Loucy (cell line): ENCODE measurements at regions not wholly inside any gene's neighbourhood (a gene's known extent, or its start where the extent isn't known, plus 50 kb on each side); places are given as distances from the start of the nearest gene placed in this dataset.

Experiments used
- H2AFZ ChIP-seq: fragments of 200-600 bp; sonication (generic); 2 replicates; pipeline ENCODE4 v1.6.0; 2016; ENCODE audit warnings: antibody characterized with exemption, mild to moderate bottlenecking, low read length, moderate library complexity
- H3F3A ChIP-seq: fragments of 200-600 bp; 2 replicates; pipeline ENCODE4 v1.6.0; 2016; ENCODE audit warnings: antibody characterized with exemption, low read depth, mild to moderate bottlenecking
- H3K27me3 ChIP-seq: fragments of 200-600 bp; sonication (generic); 2 replicates; pipeline ENCODE4 v1.6.1; 2014; ENCODE audit warnings: low read length, mild to moderate bottlenecking; ENCODE audit not compliant: insufficient read depth, poor library complexity, severe bottlenecking
- H3K36me3 ChIP-seq: fragments of 200-600 bp; sonication (generic); 2 replicates; pipeline ENCODE4 v1.6.1; 2016; ENCODE audit warnings: low read length; ENCODE audit not compliant: insufficient read depth
- H3K4me1 ChIP-seq: fragments of 200-600 bp; sonication (generic); 2 replicates; pipeline ENCODE4 v1.5.1; 2014; ENCODE audit warnings: low read length, mild to moderate bottlenecking; ENCODE audit not compliant: insufficient read depth, poor library complexity, severe bottlenecking
- H3K4me2 ChIP-seq: fragments of 200-600 bp; sonication (generic); 2 replicates; pipeline ENCODE4 v1.6.0; 2014; ENCODE audit warnings: antibody characterized with exemption, low read length, low read depth, mild to moderate bottlenecking; ENCODE audit not compliant: poor library complexity, severe bottlenecking
- H3K4me3 ChIP-seq: fragments of 200-600 bp; sonication (generic); 2 replicates; pipeline ENCODE4 v1.5.1; 2014; ENCODE audit warnings: low read length, mild to moderate bottlenecking, mixed read lengths; ENCODE audit not compliant: poor library complexity, severe bottlenecking
- H3K79me2 ChIP-seq: fragments of 200-600 bp; sonication (generic); 2 replicates; pipeline ENCODE4 v1.6.1; 2014; ENCODE audit warnings: low read length; ENCODE audit not compliant: insufficient read depth
- H3K9ac ChIP-seq: fragments of 200-600 bp; sonication (generic); 2 replicates; pipeline ENCODE4 v1.6.0; 2014; ENCODE audit warnings: mild to moderate bottlenecking, low read depth, low read length, moderate library complexity; ENCODE audit not compliant: poor library complexity, severe bottlenecking
- H3K9me2 ChIP-seq: fragments of 200-600 bp; sonication (generic); replicated peaks from 2 replicates; pipeline ENCODE4 v1.6.1; 2016; ENCODE audit warnings: low read depth, low read length, mixed read lengths
- H3K9me3 ChIP-seq: fragments of 200-600 bp; sonication (generic); 2 replicates; pipeline ENCODE4 v1.6.1; 2014; ENCODE audit warnings: mild to moderate bottlenecking, antibody characterized with exemption, low read length, low read depth; ENCODE audit not compliant: insufficient read depth
- H4K20me1 ChIP-seq: fragments of 200-600 bp; sonication (generic); 2 replicates; pipeline ENCODE4 v1.6.0; 2014; ENCODE audit warnings: antibody characterized with exemption, low read length, mild to moderate bottlenecking; ENCODE audit not compliant: insufficient read depth, poor library complexity, severe bottlenecking
- EZH2phosphoT487 ChIP-seq: fragments of 200-600 bp; IDR thresholded peaks from 2 replicates; pipeline ENCODE4 v1.6.1; 2018; ENCODE audit warnings: antibody characterized with exemption, mild to moderate bottlenecking, moderate library complexity, borderline replicate concordance
- TF ChIP-seq, protein P1 (sequence below): fragments of 200-600 bp; sonication (generic); conservative IDR thresholded peaks from 2 replicates; pipeline ENCODE4 v1.5.1; 2014; ENCODE audit warnings: mild to moderate bottlenecking, antibody characterized with exemption, low read length

- H3K4me2 ChIP-seq, result no peak overlapping the region
- H3K27me3 ChIP-seq, result no peaks in the 10 kb centered on the region
- no peaks in the 10 kb centered on the region for H3K4me1 ChIP-seq
- no peaks in the 10 kb centered on the region for H3F3A ChIP-seq
- TF ChIP-seq, protein P1, sequence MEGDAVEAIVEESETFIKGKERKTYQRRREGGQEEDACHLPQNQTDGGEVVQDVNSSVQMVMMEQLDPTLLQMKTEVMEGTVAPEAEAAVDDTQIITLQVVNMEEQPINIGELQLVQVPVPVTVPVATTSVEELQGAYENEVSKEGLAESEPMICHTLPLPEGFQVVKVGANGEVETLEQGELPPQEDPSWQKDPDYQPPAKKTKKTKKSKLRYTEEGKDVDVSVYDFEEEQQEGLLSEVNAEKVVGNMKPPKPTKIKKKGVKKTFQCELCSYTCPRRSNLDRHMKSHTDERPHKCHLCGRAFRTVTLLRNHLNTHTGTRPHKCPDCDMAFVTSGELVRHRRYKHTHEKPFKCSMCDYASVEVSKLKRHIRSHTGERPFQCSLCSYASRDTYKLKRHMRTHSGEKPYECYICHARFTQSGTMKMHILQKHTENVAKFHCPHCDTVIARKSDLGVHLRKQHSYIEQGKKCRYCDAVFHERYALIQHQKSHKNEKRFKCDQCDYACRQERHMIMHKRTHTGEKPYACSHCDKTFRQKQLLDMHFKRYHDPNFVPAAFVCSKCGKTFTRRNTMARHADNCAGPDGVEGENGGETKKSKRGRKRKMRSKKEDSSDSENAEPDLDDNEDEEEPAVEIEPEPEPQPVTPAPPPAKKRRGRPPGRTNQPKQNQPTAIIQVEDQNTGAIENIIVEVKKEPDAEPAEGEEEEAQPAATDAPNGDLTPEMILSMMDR, result no peak
- TF ChIP-seq EZH2phosphoT487, result no peak
- H3K9me3 ChIP-seq, result no peaks in the 10 kb centered on the region
- H3K9ac ChIP-seq, result no peak overlapping the region
- no peaks in the 10 kb centered on the region for H4K20me1 ChIP-seq
- H3K36me3 ChIP-seq, result no peaks in the 10 kb centered on the region
- H3K9me2 ChIP-seq, result no peaks in the 10 kb centered on the region
- no peaks in the 10 kb centered on the region for H3K79me2 ChIP-seq
- no peak overlapping the region for H2AFZ ChIP-seq
- no peak overlapping the region for H3K4me3 ChIP-seq
Observed at GRCh38 chr21:16500271-16500670, 770.5 kb downstream of the USP25 start.

- Histone ChIP-seq H3K4me3 (no peak overlapping the region), H2AFZ (no peak overlapping the region), H3K4me2 (no peak overlapping the region), H3F3A (no peaks in the 10 kb centered on the region), H3K4me1 (no peaks in the 10 kb centered on the region), H3K9me3 (no peaks in the 10 kb centered on the region), H3K27me3 (no peaks in the 10 kb centered on the region), H3K36me3 (no peaks in the 10 kb centered on the region), H3K79me2 (no peaks in the 10 kb centered on the region), H3K9me2 (no peaks in the 10 kb centered on the region), H4K20me1 (no peaks in the 10 kb centered on the region), H3K9ac (no peak overlapping the region)
- TF ChIP-seq, protein P1, result no peak
- TF ChIP-seq EZH2phosphoT487, result no peak
Observed at GRCh38 chr21:16502273-16502672, 772.5 kb downstream of the USP25 start.

DNA sequence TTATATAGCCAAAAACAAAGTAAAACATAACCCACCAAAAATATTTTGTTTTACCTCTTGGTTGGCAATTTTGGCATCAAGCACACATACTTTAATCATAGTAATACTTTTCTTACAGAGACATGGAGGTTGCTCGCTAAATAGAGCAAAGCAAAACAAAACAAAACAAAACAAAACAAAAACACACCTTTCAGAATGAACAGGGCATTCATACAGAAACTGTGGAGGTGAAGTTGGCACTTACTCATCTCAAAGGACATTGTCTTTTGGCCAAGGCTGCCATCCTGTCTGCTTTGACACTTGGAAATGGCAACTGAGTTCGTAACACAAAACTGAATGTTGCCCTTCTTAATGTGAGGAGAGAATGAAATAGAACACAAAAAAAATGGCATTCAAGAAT lies 773.1 kb downstream of the USP25 start:
- no peak for TF ChIP-seq EZH2phosphoT487
- TF ChIP-seq, protein P1, result no peak
- H3K9ac ChIP-seq, result no peak overlapping the region
- no peak overlapping the region for H3K4me3 ChIP-seq
- no peaks in the 10 kb centered on the region for H3K9me3 ChIP-seq
- H2AFZ ChIP-seq, result no peak overlapping the region
- no peaks in the 10 kb centered on the region for H3K27me3 ChIP-seq
- no peaks in the 10 kb centered on the region for H3K79me2 ChIP-seq
- H3K4me1 ChIP-seq, result no peaks in the 10 kb centered on the region
- H3K36me3 ChIP-seq, result no peaks in the 10 kb centered on the region
- H3K4me2 ChIP-seq, result no peak overlapping the region
- H3F3A ChIP-seq, result no peaks in the 10 kb centered on the region
- H4K20me1 ChIP-seq, result no peaks in the 10 kb centered on the region
- H3K9me2 ChIP-seq, result no peaks in the 10 kb centered on the region
